WI38 (cell line): ENCODE measurements at regions not wholly inside any gene's neighbourhood (a gene's known extent, or its start where the extent isn't known, plus 50 kb on each side); places are given as distances from the start of the nearest gene placed in this dataset.

ENCODE experiments used
- H3K4me3 ChIP-seq: 2 replicates; pipeline ENCODE4 v1.5.1; 2011; ENCODE audit warnings: low read depth, mild to moderate bottlenecking, control low read depth, low read length
- TF ChIP-seq, protein P1 (sequence below): IDR thresholded peaks from 2 replicates; pipeline ENCODE4 v1.5.1; 2012; ENCODE audit warnings: low read depth, mild to moderate bottlenecking, control low read depth, low read length

DNA sequence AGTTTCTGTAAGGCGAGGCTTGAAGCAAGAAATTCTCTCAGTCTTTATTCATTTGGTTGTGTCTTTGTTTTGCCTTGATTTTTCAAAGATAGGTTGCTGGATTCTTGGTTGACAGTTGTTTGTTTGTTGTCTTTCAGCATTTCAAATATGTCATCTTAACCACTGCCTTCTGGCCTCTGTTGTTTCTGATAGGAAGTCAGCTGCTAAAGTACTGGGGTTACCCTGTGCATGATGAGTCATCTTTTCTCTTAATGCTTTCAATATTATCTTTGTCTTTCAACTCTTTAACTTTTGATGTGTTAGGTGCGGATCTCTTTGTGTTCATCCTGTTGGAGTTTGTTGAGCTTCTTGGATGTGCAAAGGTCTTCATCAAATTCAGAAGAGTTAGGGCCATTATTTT lies 1571.3 kb downstream of the MAT2B start:
- no peak overlapping the region for H3K4me3 ChIP-seq
- TF ChIP-seq, protein P1, sequence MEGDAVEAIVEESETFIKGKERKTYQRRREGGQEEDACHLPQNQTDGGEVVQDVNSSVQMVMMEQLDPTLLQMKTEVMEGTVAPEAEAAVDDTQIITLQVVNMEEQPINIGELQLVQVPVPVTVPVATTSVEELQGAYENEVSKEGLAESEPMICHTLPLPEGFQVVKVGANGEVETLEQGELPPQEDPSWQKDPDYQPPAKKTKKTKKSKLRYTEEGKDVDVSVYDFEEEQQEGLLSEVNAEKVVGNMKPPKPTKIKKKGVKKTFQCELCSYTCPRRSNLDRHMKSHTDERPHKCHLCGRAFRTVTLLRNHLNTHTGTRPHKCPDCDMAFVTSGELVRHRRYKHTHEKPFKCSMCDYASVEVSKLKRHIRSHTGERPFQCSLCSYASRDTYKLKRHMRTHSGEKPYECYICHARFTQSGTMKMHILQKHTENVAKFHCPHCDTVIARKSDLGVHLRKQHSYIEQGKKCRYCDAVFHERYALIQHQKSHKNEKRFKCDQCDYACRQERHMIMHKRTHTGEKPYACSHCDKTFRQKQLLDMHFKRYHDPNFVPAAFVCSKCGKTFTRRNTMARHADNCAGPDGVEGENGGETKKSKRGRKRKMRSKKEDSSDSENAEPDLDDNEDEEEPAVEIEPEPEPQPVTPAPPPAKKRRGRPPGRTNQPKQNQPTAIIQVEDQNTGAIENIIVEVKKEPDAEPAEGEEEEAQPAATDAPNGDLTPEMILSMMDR: no peak

- TF ChIP-seq, protein P1: no peak
- H3K4me3 ChIP-seq: no peak overlapping the region
These were observed 1574.0 kb downstream of the MAT2B start for GRCh38 chr5:165079389-165079788.

- TF ChIP-seq, protein P1: no peak
- H3K4me3 ChIP-seq: no peak overlapping the region
These were observed 1578.0 kb downstream of the MAT2B start for GRCh38 chr5:165083394-165083793.

DNA sequence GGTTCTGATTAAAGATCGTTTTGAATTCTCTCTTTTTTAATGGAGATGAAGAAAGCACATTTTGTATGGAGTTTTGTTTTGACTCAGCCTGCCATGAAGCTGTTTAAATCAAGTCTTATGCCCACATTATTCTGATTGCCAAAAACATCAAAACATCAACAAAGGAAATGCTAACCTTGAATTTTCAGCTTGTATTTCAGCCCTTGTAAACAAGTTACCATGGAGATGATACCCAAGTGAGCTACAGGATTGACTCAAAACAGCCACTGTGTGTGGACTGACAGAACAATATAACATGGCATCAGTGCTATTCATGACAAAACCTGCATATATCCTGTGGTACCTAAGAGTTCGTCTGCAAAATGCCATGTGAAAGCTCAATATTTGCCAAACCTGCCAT lies 1581.0 kb downstream of the MAT2B start:
- TF ChIP-seq, protein P1: no peak

DNA sequence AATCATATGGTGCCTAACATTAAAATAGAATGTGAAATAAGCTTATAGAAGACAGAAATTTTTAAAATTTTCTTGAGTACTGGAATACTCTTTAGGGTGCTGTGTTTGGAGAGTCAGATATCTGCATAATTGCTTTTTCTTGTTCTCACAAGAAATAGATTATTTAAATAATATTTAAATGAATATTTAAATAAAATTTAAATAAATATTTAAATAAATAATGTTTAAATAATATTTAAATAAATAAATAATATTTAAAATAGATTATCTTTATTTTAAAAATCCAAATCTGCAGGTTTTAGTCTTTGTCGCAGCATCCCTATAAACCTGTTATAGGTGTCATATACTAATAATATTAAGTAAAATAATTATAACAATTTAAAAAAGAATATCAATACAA lies 1589.4 kb downstream of the MAT2B start:
- no peak overlapping the region for H3K4me3 ChIP-seq
- TF ChIP-seq, protein P1: no peak

More for the DNA sequence above, 1581.0 kb downstream of the MAT2B start:
- H3K4me3 ChIP-seq: no peak overlapping the region

GRCh38 chr5:165101709-165102108 lies 1596.3 kb downstream of the MAT2B start:
- TF ChIP-seq, protein P1: no peak
- H3K4me3 ChIP-seq: no peak overlapping the region

DNA sequence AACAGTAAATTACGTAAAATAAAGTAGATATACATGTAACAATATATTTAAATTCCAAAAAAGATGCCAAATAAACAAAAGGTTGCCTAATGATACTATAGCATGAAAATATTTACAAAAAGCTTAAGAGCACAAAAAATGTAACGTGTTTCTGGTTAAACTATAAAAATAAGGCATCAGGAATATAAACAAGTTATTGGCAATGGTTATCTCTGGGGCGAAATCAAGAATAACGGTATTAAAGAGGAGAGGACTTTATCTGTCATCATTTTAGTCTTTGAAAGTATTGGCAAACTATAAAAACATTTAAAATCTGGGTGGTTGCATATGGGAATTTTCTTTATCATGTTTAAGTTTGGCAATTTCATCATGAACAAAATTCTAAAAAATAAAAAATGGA lies 1599.2 kb downstream of the MAT2B start:
- no peak overlapping the region for H3K4me3 ChIP-seq
- TF ChIP-seq, protein P1: no peak
